ENCODE measurements at regions not wholly inside any gene's neighbourhood (a gene's known extent, or its start where the extent isn't known, plus 50 kb on each side); places are given as distances from the start of the nearest gene placed in this dataset.

DNA sequence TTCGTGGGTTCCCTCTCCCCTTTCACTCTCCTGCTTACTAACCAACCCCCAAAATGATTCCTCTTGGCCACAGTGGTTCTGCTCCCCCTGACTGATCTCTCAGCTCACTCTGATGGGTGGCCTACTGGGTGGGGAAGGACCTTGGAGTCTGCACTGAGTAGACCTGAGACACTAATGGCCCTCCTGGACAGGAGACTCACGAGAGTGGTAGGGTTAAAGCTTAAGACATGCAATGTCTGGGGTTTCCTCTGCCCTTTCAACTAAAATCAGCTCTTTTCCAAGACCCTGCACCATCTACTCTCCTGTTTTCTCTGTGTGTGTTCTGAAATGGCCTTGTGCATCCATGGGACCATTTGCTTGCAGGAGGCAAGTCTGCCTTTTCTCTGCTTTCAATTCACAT lies 631.4 kb downstream of the ACTR3B start:
- DNase-seq: no peak

DNA sequence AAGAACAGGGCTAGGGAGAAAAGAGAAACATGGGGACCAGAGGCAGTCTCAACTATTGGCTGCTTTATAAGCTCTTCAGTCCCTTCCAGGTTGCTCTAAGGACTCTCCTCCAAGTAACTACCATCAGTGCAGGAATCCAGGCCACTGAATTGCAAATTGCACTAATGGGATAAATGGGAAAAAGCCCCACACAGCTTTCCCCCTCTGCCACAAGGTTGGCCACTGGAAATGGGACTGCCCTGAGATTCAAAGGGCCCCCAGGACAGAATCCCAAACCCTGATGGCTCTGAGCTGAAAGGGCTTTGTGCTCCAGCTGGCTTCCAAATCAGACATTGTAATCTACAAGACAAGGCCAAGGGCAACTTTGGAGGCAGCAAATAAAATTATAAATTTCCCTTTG lies 633.2 kb downstream of the ACTR3B start:
- no peak for DNase-seq

DNA sequence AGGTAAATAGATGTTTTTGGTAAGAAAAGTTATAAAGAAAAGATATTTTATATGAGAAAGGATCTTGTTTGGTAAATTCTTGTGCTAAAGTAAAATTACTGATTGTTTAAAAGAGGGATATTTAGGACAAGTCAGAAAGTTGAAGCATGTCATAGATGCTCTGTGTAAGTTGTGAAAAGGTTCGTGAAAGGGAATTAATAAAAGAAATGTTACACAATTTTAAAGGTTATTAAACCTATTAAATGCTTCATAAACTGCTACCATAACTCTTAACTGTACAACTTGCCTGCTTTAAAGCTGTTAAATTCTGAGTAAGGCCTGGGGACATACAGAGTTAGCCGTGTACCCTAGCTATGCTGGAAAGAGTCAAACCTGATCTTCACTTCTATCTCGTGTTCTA lies 634.1 kb downstream of the ACTR3B start:
- no peak for DNase-seq

DNA sequence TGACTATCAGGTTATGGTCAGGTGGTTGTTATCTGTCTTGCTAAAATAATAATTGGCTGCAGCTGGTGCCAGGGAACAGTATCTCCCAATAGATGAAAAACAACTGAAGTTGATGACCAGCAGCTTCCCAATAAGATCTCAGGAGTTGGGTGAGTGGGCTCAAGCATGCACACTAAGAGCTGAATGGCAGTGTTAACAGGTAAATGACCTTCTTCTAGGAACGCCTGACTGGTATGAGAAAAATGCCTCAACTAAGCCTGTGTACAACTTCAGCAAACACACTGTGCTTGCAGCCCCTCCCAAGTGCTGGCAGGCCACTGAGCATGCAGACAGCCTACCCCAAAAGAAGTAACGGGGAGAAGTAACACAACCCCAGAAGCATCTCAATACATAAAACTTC lies 636.9 kb downstream of the ACTR3B start:
- no peak for DNase-seq

DNA sequence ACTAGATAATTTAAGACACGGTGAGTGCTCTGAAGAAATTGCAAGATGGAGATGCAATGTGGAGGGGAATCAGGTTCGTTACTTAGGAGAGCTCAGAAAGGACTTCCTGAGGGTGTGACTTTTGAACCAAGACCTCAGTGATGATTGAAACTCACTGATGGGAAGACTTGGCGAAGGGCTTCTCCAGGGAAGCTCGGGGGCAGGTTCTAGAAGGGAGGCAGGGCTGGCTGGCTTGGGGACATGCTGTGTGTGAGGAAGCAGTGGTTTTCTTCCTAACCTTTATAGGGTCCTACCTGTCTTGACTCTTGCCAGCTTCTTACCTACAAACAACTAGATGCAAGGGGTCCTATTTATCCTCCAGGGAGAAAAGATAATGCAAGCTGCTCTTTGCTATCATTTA lies 637.9 kb downstream of the ACTR3B start:
- no peak for DNase-seq

DNA sequence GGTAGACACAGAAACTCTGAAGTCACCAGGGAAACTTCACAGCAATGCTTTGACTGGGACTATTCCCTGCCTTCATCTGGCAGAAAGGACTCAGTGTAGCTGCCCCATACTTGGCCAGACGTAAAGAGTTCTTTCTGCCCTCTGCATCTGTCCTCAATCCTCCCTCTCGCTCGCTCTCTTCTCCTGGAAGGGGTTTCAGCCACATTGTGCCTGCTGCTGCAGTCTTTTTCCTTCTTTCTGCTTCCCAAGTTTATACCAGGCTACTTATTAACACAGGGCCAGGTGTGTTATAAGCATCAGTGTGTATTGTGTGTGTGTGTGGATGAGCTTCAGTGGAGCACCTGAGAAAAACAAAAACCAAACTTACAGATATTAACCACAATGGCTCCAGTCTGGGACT lies 638.4 kb downstream of the ACTR3B start:
- no peak for DNase-seq

DNA sequence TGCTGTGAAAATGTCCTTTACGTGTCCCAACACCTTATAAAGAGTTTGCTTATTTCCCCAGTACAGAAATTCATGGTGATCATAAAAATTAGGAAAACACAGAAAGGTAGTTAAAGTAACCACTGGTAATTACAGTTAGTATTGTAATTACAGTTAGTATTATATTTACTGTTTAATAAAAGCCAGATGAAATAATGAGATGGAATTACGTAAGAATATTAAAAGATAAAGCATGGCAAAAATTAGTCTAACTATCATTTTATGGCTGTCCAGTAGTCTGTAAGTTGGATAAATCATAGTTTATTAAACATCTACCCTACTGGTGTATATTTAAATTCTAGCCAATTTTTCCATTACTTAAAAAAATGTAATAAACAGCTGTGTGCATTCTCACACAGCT lies 638.8 kb downstream of the ACTR3B start:
- no peak for DNase-seq

DNA sequence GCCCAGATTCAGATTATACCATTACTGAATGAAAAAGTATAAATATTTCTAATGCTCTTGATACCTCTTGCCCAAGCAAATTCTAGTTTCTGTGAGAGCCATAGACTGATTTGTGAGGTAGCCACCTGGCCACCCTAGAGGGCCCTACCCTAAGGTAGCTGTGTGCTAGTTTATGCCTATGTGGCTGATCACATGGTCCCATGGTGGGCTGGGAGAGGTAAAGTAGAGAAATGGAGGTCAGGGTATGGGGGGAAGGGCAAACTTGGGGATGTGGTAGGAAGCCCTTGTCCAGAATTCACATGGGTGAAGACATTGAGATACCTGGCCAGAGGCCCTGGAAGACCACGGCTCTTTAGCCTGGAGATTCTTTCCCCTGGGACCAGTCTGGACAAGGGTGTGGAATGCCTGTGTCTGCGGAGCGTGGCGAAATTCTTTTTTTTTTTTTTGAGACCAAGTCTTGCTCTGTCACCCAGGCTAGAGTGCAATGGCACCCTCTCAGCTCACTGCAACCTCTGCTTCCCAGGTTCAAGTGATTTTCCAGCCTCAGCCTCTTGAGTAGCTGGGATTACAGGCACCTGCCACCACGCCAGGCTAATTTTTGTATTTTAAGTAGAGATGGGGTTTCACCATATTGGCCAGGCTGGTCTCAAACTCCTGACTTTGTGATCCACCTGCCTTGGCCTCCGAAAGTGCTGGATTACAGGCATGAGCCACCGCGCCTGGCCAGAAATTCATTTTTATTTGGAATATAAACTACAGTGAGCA lies 639.4 kb downstream of the ACTR3B start:
- DNase-seq: no peak

DNA sequence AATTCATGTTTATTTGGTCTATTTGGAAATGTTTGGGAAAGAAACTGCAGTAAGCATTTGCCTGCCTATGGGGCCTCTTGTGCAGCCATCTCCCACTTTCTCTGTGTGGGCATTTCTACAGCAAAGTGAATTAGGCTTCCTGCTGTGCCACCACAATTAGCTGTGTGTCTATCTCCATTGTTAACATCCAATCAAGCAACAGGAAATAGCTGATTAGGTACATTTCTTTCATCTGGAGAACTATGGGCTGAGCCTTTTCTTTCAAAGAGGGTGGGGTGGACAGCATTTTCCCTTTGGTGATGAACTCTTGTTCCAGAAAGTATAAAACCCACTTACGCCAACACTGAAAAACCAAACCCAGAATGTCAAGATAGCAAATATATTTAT lies 640.0 kb downstream of the ACTR3B start:
- DNase-seq: no peak

DNA sequence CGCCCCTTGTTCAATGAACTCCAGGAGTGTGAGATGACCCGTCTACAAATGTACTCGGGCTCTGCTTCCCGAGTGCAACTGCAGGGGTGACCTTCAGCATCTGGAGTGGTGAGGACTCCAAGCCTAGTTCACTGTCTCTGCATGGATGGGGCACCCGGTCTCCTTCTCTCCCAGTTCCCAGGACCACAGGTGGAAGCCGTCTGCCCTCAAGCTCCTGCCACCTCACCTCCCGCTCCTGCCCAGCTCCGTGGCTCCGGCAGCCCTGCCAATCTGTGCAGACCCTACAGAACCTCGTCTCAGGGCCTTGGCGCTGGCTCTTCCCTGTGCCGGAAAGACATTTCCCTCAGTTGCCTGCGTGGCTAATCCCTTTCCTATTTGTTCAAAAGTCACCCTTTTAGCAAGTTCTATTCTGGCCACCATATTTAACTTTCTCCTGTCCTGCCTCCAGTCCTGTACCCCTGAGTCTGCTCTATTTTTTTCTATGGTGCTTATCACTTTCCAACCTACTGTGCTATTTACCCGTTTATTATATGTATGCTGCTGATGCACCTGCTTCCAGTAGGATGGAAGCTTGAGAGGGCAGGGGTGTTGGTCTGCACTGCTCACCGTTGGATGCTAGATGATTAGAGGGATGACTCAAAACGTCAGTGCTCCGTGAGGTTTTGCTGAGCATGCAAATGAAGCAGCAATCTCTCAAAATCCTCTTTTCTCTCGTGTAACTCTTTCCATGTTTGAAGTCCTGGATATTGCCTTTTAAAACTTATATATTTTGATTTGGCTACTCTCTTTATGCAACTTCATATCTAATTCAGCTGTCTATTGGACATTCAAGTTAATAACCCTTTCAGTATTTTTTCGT lies 641.4 kb downstream of the ACTR3B start:
- DNase-seq: no peak

DNA sequence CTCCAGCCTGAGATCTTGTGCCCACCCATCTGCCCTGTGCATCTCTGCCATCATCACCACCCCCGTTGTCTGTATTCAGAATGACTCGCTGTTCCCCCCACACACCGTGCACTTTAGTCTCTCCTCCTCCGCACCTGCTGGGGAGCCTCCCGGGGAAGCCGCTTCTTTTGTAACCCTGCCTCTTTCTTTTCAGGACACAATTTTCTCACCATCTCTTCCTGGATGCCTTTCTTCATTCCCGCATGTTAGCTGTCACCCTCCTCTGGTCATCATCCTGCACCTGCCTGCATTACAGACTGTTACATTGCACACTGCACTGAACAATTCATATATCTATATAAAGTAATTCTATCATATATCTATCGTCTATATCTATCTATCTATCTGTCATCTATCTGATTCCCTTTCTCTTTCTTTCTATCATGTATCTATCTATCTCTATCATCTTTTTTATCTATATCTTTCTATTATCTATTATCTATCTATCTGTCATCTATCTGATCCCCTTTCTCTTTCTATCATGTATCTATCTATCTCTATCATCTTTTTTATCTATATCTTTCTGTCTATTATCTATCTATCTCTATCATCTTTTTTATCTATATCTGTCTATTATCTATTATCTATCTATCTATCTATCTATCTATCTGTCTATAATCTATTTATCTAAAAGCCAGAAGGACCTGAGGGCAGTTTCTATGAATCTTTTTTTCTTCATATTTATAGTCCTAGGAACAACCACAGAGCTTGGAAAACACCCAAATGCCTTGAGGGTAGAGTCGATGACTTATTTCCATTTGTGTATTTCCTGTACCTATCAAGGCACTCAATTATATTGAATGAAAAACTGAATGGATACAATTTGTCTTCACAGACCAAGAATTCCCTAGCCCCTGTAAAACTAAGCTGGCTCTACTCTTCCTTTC lies 642.5 kb downstream of the ACTR3B start:
- no peak for DNase-seq

DNA sequence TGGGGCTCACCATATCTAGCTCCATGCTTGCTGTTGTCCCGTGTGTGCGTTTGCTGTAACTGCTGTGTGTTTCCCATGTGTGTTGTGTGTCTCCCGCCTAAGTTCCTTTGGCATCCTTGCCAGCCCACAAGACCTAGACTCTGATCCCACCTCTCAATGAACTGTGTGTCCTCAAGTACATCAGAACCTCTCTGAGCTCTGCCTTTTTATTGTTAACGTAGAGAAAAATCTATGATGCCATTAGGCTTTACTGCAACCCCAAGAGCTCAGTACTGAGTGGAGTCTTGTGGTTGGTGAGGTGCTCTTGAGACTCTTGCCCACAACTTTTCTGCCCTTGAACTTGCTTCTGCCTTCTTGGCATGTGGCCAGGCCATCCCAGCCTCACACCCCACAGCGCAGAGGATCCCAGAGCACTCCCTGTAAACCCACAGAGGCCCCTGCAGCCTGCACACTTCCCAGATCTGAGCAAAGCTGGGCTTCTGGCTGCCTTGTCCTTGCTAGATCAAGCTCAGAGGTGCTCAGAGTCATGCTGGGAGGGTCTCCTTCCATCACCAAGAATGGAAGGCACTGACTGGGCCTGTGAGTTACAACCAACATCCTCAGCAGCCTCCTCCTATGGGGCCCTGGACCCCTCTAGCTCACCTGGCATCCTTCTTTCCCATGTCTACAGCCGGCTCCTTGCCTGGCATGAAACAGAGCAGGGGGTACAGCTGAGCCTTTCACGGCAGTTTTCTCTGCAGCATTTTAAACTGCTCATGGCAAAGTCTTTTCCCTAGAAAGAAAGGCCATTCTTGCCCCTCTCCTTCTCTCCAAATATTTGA lies 643.4 kb downstream of the ACTR3B start:
- no peak for DNase-seq

DNA sequence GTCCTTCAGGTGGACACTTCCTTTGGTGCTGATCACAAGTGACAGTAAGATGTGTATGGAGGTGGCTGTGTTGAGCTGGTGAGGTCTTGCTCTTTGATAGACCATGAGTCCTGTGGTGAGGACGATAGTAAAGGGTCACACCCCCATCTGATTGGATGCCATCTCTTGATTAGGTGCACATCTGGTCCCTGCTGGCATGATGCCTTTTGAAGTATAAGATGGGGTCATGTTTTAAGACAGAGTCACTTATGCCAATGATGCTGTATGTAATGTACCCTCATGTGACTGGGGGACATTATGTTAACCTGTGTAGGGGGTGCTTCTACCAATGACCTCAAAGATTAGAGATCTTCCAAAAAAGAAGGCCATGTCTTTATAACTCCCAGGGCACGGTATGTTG lies 644.6 kb downstream of the ACTR3B start:
- no peak for DNase-seq

DNA sequence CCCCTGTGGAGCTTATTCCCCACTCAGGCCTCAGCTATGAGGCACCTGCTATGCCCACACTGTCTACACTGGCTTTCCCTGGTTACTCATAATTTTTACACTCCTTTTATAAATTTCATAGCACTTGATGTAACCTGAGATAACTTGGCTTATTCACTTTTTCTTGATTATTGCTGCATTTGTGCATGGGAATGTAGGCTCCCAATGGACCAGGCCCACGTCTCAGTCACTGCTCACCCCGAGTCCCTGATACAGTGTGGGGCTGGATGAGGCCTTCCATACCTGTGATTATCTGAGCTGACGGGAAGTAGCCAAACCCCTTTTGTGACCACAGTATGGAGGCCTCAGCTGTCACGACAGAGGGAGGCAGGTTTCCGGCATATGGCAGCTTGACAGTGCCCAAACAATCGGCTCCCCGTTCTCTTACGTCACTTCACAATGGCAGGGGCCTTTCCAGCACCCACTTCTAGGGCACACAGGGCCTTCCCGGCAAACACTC lies 645.3 kb downstream of the ACTR3B start:
- no peak for DNase-seq

DNA sequence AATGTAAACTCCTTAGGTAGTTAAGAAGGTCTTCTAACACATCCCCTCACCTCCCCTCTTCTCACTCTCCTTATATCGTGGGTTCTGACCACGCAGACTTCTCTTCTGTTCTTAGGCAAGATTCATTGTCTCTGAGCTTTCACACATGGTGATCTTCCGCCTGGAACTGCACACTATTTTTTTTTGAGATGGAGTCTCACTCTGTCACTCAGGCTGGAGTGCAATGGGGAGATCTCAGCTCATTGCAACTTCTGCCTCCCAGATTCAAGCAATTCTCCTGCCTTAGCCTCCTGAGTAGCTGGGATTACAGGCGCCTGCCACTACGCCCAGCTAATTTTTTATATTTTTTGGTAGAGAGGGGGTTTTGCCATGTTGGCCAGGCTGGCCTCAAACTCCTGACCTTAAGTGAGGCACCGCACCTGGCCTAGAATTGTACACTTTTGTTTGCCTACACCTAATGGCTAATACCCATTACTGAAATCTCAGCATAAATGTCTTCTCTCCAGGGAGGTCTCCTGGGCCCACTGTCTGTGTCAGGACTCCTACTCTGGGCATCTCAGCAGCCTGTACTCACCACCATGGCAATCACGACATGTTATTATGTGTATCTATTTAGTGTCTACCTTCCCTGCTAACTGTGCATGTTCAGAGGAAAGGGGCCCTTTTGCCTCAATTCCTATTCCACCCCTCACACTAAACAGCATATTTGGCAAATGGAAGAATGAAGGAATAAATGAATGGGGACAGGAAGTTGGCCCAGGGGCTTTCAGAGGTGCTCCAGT lies 646.3 kb upstream of the DPP6 start:
- DNase-seq: no peak

DNA sequence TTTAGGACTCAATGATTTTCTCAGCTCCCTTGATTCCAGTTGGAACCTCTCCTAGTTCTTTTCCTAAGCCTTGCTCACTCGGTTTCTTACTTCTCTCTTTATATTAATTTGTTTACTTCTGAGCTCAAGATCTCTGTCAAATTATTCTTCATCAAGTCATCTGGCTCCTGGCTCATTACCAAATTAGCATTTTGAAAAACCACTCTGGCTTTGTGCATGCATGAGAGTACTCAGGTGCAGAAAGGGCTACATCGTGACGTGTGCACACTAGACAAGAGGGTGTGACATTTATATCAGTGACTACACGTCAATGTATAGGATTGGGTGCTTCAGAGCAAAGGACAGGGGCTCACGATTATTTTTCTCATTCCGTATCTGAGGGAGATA lies 645.7 kb upstream of the DPP6 start:
- no peak for DNase-seq

DNA sequence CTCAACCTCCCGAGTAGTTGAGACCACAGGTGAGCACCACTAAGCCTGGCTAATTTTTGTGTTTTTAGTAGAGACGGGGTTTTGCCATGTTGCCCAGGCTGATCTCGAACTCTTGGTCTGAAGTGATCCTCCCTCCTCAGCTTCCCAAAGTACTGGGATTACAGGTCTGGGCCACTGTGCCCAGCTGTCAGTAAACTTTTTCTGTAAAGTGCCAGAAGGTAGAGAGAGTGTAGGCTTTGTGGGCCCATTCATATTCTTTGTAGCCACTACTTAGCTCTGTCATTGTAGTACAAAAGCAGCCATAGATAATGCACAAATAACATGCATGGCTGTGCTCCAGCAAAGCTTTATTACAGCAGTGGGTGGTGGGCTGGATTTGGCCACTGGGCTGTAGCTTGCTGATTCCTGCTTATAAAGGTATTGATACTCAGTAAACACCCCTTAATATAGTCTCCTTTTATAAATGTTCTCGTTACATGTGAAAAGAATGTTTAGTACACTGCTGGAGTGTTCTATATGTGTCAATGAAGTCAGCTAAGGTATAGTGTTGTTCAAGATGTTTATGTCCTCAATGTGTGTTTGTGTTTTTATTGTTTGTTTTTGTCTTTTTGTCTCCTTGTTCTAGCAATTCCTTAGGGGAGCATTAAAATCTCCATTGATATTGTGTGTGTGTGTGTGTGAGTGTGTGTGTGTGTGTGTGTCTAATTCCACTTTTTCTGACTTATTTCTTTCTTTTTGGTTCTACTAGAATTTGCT lies 644.7 kb upstream of the DPP6 start:
- DNase-seq: no peak

DNA sequence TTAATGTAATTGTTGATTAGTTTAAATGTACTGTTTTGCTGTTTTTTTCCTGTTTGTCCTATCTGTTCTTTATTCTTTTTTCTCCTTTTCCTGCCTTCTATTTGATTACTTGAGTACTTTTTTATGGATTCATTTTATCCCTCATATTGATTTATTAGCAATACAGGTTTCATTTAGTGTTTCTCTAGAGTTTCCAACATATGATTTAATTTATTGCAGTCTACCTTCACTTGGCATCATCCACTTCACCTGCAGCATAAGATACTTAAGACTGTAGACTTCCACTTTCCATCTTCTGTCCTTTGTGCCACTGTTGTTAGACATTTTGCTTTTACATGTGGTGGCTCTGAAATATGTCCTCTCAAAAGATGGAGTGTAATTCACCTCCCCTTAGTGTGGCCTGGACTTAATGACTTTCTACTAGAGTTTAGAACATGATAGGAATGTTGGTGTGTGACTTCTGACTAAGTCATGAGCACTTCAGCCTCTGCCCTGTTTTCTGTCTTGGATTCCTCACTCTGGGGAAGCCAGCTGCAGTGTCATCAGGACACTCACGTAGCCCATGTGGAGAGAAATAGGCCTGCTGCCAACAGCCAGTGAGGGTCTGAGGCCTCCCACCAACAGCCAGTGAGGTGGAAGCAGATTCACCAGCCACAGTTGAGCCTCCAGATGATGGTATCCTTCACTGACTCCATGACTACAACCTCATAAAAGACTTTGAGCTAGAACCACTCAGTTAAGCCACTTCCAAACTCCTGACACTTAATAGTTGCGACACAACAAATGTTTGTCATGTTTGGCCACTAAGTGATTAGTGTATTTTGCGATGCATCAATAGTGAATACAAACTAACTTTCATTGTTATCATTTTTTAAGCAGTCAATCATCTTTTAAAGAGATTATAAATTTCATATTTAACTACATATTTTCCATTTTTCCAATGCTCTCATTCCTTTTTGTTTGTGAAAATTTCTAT lies 643.5 kb upstream of the DPP6 start:
- no peak for DNase-seq

Measured in islet precursor cell (in vitro differentiated cells).